Right lobe of liver (tissue), 4 donors: ENCODE measurements at regions not wholly inside any gene's neighbourhood (a gene's known extent, or its start where the extent isn't known, plus 50 kb on each side); places are given as distances from the start of the nearest gene placed in this dataset.

ENCODE experiments used
- CTCF ChIP-seq, 4 donors: fragments of 200-600 bp in 3 of 4; fragments of 450-650 bp in 1 of 4; IDR thresholded peaks; one replicate each; pipeline versions ENCODE4 v1.5.1 to v1.8.0; 2016 to 2022; ENCODE audit warnings: antibody characterized with exemption in 4 of 4, mild to moderate bottlenecking in 2 of 4
- POLR2A ChIP-seq: fragments of 450-650 bp; IDR thresholded peaks from one replicate; pipeline ENCODE4 v1.6.1; 2017; ENCODE audit warnings: antibody characterized with exemption, mild to moderate bottlenecking
- donor health status: DM: no; HTN: no; CAD: no.
- donor health status: DM: no; HTN: no; CAD: no.
- donor health status: DM: no; HTN: yes; CAD: no.

DNA sequence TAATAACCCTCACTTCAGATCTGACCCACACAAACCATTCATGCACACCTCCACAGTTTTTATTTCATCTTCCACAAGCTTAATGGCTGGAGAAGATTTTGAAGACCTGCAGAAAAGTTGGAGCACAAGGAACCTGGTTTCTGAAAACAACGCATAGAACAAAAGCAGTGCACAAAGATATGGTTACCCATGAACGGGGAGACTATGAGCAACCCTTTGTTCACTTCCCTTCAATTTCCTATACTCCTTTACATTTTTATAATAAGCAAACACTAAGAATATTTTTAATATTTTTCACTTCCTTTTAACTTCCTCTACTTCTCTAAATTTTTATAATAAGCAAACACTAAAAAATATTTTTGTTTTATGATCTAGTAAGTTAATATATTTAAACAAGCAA lies 103.5 kb upstream of the UBE2E2 start:
- TF ChIP-seq POLR2A (no peak), CTCF (IDR thresholded peaks at IDR 0.05) (no peak)
